CD14-positive monocyte (primary cell): ENCODE measurements at regions not wholly inside any gene's neighbourhood (a gene's known extent, or its start where the extent isn't known, plus 50 kb on each side); places are given as distances from the start of the nearest gene placed in this dataset.

Experiments used
- DNase-seq, 3 donors: peaks; one replicate each; pipeline ENCODE4 v3.0.0-alpha.2; 2011 to 2022
- H2AFZ ChIP-seq: 2 replicates; pipeline ENCODE4 v1.6.0; 2012; ENCODE audit warnings: mild to moderate bottlenecking, low read depth, low read length, inconsistent platforms; ENCODE audit not compliant: insufficient read depth, poor library complexity, severe bottlenecking
- H3K27ac ChIP-seq, 2 donors: 1 replicate in 1 of 2; 2 replicates in 1 of 2; pipeline ENCODE4 v1.5.1; 2012 to 2013; ENCODE audit warnings: low read length in 2 of 2, control low read depth in 1 of 2, inconsistent platforms in 1 of 2, low read depth in 1 of 2, mild to moderate bottlenecking in 1 of 2
- H3K27me3 ChIP-seq, 2 donors: one replicate each; pipeline versions ENCODE4 v1.6.0 to v1.6.1; 2011 to 2013; ENCODE audit warnings: low read length in 2 of 2; ENCODE audit not compliant: control insufficient read depth in 2 of 2, insufficient read depth in 2 of 2
- H3K36me3 ChIP-seq, 2 donors: replicated peaks in 1 of 2; 1 replicate in 1 of 2; 2 replicates in 1 of 2; pipeline versions ENCODE4 v1.5.1 to v1.6.1; 2012 to 2013; ENCODE audit warnings: low read length in 2 of 2, control low read depth in 1 of 2, inconsistent platforms in 1 of 2, mild to moderate bottlenecking in 1 of 2; ENCODE audit not compliant: insufficient read depth in 2 of 2, control insufficient read depth in 1 of 2
- H3K4me1 ChIP-seq, 2 donors: 1 replicate in 1 of 2; 2 replicates in 1 of 2; pipeline versions ENCODE4 v1.5.1 to v1.6.1; 2012 to 2013; ENCODE audit warnings: low read length in 2 of 2, control low read depth in 1 of 2, inconsistent platforms in 1 of 2, mild to moderate bottlenecking in 1 of 2, moderate library complexity in 1 of 2; ENCODE audit not compliant: insufficient read depth in 2 of 2, control insufficient read depth in 1 of 2
- H3K4me2 ChIP-seq: replicated peaks from 2 replicates; pipeline ENCODE3; 2012; ENCODE audit warnings: low read length, moderate library complexity, mild to moderate bottlenecking; ENCODE audit not compliant: poor library complexity, severe bottlenecking; ENCODE audit errors: extremely low read depth
- H3K4me3 ChIP-seq, 3 experiments: fragments of 200-600 bp in 1 of 3; sonication (generic) in 1 of 3; replicated peaks in 1 of 3; 1 replicate in 2 of 3; 2 replicates in 1 of 3; pipeline ENCODE4 v1.5.1; 2011 to 2013; ENCODE audit warnings: low read length in 3 of 3, mild to moderate bottlenecking in 3 of 3, control low read depth in 2 of 3, low read depth in 2 of 3, inconsistent platforms in 1 of 3, moderate library complexity in 1 of 3
- H3K79me2 ChIP-seq: 2 replicates; pipeline ENCODE4 v1.6.0; 2012; ENCODE audit warnings: mild to moderate bottlenecking, control low read depth, inconsistent platforms, low read length, moderate library complexity; ENCODE audit not compliant: insufficient read depth
- H3K9ac ChIP-seq: 2 replicates; pipeline ENCODE4 v1.6.0; 2017; ENCODE audit warnings: low read length, mild to moderate bottlenecking; ENCODE audit not compliant: insufficient read depth, poor library complexity, severe bottlenecking
- H3K9me3 ChIP-seq, 2 donors: replicated peaks in 1 of 2; 1 replicate in 1 of 2; 2 replicates in 1 of 2; pipeline versions ENCODE4 v1.5.1 to v1.6.1; 2012 to 2013; ENCODE audit warnings: low read length in 2 of 2, control low read depth in 1 of 2; ENCODE audit not compliant: control insufficient read depth in 1 of 2, insufficient read depth in 1 of 2
- H4K20me1 ChIP-seq: 2 replicates; pipeline ENCODE4 v1.6.0; 2012; ENCODE audit warnings: mild to moderate bottlenecking, low read length, control low read depth, moderate library complexity; ENCODE audit not compliant: insufficient read depth
- H3K27ac Mint-ChIP-seq, 7 donors: one replicate each; pipeline ENCODE4 v1.8.0; 2020; ENCODE audit warnings: mild to moderate bottlenecking in 7 of 7, mixed read lengths in 7 of 7, moderate library complexity in 6 of 7, inconsistent platforms in 2 of 7
- H3K27me3 Mint-ChIP-seq, 3 donors: one replicate each; pipeline ENCODE4 v1.8.0; 2021 to 2022; ENCODE audit warnings: low read depth in 3 of 3, mild to moderate bottlenecking in 3 of 3, mixed read lengths in 3 of 3, moderate library complexity in 3 of 3, inconsistent platforms in 1 of 3
- H3K36me3 Mint-ChIP-seq, 2 donors: one replicate each; pipeline ENCODE4 v1.8.0; 2020; ENCODE audit warnings: mixed read lengths in 2 of 2, inconsistent platforms in 1 of 2, mild to moderate bottlenecking in 1 of 2
- H3K4me1 Mint-ChIP-seq: one replicate; pipeline ENCODE4 v1.8.0; 2020; ENCODE audit warnings: mild to moderate bottlenecking, mixed read lengths
- H3K4me3 Mint-ChIP-seq, 2 donors: one replicate each; pipeline ENCODE4 v1.8.0; 2020; ENCODE audit warnings: mild to moderate bottlenecking in 2 of 2, mixed read lengths in 2 of 2, moderate library complexity in 1 of 2
- H3K9me3 Mint-ChIP-seq, 7 donors: one replicate each; pipeline ENCODE4 v1.8.0; 2020 to 2022; ENCODE audit warnings: mixed read lengths in 7 of 7, mild to moderate bottlenecking in 6 of 7, moderate library complexity in 6 of 7, inconsistent platforms in 2 of 7
- CTCF ChIP-seq: fragments of 200-600 bp; IDR thresholded peaks from one replicate; pipeline ENCODE4 v1.8.0; 2022; ENCODE audit warnings: antibody characterized with exemption, mild to moderate bottlenecking
- WGBS: methylation state at CpG from one replicate; pipeline ENCODE4 v1.1.5; 2013; ENCODE audit warnings: missing lambda C conversion rate; ENCODE audit not compliant: insufficient coverage; 5-methylcytosine and 5-hydroxymethylcytosine counted together
- intact Hi-C, 2 donors: fragments of 100-400 bp; cut with micrococcal nuclease; formaldehyde crosslinking; loops; one replicate each; pipeline versions ENCODE4 v1.15.0 to v1.15.1; 2023

- Histone ChIP-seq H3K36me3 (no peaks in the 10 kb centered on the region), H3K27ac (no peak overlapping the region), H3K4me2 (no peak overlapping the region), H3K9ac (no peak overlapping the region), H2AFZ (no peak overlapping the region), H4K20me1 (no peaks in the 10 kb centered on the region), H3K4me1 (no peaks in the 10 kb centered on the region), H3K9me3 (no peaks in the 10 kb centered on the region), H3K79me2 (no peaks in the 10 kb centered on the region), H3K4me3 (no peak overlapping the region), H3K27me3 (no peaks in the 10 kb centered on the region)
- intact Hi-C loops, result no loop called here
- DNase-seq, result no peak
- no peak overlapping the region for H3K27ac Mint-ChIP-seq
- H3K36me3 Mint-ChIP-seq, result no peaks in the 10 kb centered on the region
- H3K4me3 Mint-ChIP-seq, result no peak overlapping the region
- WGBS, result 67% methylated on average over 1 of the region's 4 CpGs
- no peaks in the 10 kb centered on the region for H3K27me3 Mint-ChIP-seq
- H3K4me1 Mint-ChIP-seq, result no peaks in the 10 kb centered on the region
- no peaks in the 10 kb centered on the region for H3K9me3 Mint-ChIP-seq
- TF ChIP-seq CTCF, result no peak
Measured at GRCh38 chr6:12572896-12573827, 143.4 kb upstream of the PHACTR1 start.

GRCh38 chr6:12575961-12576360 lies 140.6 kb upstream of the PHACTR1 start:
- no peaks in the 10 kb centered on the region for H3K36me3 Mint-ChIP-seq
- Histone ChIP-seq H3K9me3 (no peaks in the 10 kb centered on the region), H4K20me1 (no peaks in the 10 kb centered on the region), H2AFZ (no peak overlapping the region), H3K27me3 (no peaks in the 10 kb centered on the region), H3K9ac (no peak overlapping the region), H3K36me3 (no peaks in the 10 kb centered on the region), H3K4me3 (no peak overlapping the region), H3K79me2 (no peaks in the 10 kb centered on the region), H3K27ac (no peak overlapping the region), H3K4me1 (no peaks in the 10 kb centered on the region), H3K4me2 (no peak overlapping the region)
- intact Hi-C loops, result no loop called here
- 80% methylated on average over 2 of the region's 4 CpGs for WGBS
- H3K27ac Mint-ChIP-seq, result no peak overlapping the region
- H3K27me3 Mint-ChIP-seq, result no peaks in the 10 kb centered on the region
- H3K4me1 Mint-ChIP-seq, result no peaks in the 10 kb centered on the region
- TF ChIP-seq CTCF, result no peak
- DNase-seq, result no peak
- H3K9me3 Mint-ChIP-seq, result no peaks in the 10 kb centered on the region
- H3K4me3 Mint-ChIP-seq, result no peak overlapping the region
